T47D (cell line): ENCODE measurements at regions not wholly inside any gene's neighbourhood (a gene's known extent, or its start where the extent isn't known, plus 50 kb on each side); places are given as distances from the start of the nearest gene placed in this dataset.

ENCODE experiments used
- DNase-seq, 2 experiments: peaks; one replicate each; pipeline versions ENCODE4 v3.0.0 to v3.0.0-alpha.2; 2011 to 2012; ENCODE audit warnings: low read depth in 1 of 2, low spot score in 1 of 2
- JUND ChIP-seq: IDR thresholded peaks from 2 replicates; pipeline ENCODE4 v1.6.1; 2012; ENCODE audit warnings: low read depth
- in situ Hi-C: cut with HindIII; loops from 2 replicates; pipeline ENCODE4 v1.10.0; 2016; ENCODE audit warnings: low sequenced_read_pairs, low pct_unique_long_range_greater_than_20kb

DNA sequence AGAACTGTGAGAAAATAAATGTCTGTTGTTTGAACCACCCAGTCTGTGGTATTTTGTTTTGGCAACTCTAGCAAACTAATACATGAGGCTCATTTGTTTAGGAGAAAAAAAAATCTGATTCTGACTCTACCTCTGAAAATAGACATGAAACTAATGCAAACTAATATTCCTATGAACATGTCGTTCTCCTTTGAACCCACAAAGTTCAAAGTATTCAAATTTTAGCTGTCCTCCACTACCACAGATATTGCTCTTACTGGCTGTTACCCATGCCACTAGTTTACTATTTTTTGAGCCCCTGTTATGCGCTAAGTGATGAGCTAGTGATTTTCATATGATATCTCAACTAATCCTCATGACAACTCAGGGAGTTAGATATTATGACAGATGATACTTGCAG is 58.8 kb upstream of the ZNF804B start:
- DNase-seq = no peak
- TF ChIP-seq JUND = no peak
- in situ Hi-C loops = no loop called here

DNA sequence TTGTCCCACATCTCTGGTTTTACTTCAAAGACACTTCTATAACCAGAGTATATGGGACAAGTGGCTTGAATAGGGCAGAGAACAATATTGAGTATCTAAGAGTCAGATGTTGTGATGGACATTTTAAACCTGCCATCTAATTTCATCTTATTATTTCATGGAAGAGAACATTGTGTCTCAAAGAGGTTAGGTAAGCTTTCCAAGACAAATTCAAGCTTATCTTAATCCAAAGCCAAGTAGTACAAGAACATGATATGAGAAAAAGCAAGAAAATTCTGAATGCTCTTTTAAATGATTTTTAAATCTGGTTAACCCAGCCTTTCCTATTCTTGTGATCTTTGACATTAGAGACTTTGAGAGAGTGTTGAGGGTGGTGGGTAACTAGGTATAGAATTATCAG is 65.3 kb upstream of the ZNF804B start:
- in situ Hi-C loops = no loop called here
- no peak for TF ChIP-seq JUND
- DNase-seq = no peak

DNA sequence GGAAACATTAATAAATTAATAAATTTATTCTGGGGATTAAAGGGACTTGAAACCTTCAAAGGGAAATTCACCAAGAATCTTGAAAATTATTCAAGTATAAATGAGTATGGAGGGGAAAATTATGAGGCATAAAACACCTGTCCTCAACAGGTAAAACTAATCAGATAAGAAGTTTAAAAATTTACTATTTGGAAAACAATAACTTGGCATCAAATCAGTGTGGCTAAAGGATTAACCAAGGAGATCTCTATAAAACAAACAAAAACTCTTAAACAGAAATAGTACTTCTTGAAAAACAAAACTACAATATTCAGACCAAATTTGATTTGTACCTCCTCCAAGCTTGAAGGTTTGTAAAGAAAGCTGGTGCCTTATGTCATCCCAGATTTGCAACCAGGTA is 66.4 kb upstream of the ZNF804B start:
- no peak for TF ChIP-seq JUND
- in situ Hi-C loops = no loop called here
- DNase-seq = no peak

DNA sequence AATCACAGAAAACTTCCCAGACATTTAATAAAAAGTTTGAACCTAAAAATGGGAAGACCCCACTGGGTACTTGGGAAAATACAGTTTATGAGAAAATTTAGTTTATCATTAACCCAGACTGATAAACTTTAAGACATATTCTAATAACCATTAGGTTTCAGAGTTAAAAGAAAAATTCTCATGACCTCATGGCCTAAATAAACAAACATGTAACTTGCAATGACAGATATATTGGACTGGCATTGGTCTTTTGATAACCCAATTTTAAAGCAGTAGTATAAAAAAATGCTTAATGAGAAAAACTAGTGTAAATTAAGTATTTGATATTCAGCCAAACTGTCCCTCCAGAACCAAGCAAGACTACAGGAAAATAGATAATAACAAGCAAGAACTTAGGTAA is 67.0 kb upstream of the ZNF804B start:
- in situ Hi-C loops = no loop called here
- no peak for TF ChIP-seq JUND
- DNase-seq = no peak

DNA sequence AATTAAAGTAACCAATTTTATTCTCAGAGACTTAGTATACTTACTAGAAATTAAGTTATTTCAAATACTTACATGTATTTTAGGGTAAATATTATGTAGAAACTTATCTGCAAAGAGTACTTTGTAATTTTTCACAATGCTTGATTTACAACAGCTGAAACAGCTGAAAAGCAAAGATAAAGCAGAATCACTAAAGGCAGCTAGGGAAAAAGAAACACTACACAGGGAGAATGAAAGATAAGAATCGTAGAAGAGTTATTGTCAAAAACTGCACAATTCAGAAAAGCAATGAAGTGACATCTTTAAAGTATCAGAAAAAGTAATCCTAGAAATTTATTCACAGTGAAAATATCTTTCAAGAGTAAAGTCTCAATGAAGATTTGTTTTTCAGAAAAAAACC is 69.7 kb upstream of the ZNF804B start:
- in situ Hi-C loops = no loop called here
- TF ChIP-seq JUND = no peak
- no peak for DNase-seq

DNA sequence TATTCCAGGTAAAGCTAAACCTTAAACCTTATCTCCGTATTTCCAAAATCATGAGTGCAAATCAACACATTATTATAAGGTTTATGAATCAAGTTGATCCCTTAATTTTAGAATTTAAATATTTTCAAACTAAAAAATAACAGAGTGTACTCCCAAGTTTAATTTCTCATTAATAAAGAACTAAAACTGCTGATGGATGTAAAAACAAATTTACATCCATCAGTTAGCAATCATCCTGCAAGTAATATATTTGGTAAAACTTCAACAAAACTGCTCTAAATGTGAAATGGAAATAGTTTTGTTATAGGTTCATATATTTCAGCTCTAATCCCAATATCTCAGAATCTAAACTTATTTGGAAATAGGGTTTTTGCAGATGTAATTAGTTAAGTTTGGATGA is 71.3 kb upstream of the ZNF804B start:
- in situ Hi-C loops = no loop called here
- DNase-seq = no peak
- no peak for TF ChIP-seq JUND

DNA sequence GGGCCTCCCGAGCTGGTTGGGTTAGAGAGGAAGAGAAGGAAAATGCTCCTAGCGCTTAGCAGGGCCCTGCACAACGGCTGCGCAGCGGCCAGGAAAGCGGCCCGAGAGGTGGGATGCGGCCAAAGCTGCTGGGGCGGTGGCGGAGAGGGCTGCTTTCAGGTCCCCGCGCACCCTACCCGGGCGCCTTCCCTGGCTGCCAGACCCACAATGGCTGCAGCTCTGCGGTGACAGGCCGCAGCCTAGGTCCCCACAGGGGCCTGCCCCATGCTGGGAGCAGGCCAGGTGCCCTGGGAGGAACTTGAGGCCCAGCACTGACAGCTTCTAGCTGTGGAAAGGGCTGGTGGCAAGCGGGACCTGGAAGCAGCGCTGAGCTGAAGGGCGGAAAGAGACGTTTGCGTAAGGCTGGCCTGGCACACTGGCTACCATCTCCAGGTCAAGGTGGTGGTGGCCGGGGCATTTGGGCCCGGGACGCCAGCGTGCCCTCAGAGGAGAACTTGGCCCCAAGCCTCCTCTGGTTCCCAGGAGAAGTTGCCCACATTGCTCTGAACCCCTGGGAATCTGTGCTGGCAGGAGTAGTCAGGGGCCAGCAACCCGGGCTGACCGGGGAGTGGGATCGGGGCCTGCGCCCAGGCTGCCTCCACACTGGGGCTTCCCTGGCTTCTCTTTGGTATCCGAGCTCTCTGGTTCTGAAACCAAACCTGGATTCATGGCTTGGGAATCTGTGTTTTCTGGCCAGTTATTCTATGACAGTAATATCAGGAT is 72.9 kb upstream of the ZNF804B start:
- in situ Hi-C loops = no loop called here
- no peak for TF ChIP-seq JUND
- no peak for DNase-seq

DNA sequence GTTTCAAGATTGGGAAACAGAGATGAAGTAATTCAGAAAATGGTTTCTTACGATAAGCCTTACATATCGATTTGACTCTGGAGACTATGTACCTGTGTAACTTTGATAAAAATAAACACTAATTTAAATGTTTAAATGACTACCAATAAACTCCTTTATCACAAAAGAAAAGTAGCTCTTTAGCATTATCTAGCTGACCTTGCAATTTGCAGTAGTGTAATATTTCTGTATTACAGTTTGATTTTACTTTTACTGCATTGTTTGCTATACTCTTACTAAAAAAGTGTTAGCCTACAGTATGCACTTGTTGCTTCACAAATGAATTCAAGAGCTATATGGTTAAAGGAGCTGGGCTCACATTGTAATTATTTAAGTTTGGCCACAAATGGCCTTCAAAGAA is 77.8 kb upstream of the ZNF804B start:
- DNase-seq = no peak
- in situ Hi-C loops = no loop called here
- TF ChIP-seq JUND = no peak

DNA sequence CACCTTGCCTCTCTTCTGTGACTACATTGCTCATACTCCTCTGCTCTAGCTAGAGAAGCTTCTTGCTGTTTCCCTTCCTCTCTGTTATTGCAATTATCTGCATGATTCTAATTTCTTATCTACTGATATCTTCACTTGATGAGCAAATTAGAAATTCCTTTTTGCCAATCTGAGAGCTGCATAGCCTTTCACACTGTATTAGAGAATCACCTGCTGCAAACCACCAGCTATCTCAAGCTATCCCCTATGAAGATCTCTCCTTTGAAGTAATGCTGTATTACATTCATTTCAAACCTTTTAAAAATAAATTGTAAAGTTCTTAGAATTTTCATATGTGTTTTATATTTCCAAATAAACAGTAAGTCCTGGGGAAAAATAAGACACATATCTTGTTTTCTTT is 89.0 kb upstream of the ZNF804B start:
- TF ChIP-seq JUND = no peak
- in situ Hi-C loops = no loop called here
- DNase-seq = no peak

DNA sequence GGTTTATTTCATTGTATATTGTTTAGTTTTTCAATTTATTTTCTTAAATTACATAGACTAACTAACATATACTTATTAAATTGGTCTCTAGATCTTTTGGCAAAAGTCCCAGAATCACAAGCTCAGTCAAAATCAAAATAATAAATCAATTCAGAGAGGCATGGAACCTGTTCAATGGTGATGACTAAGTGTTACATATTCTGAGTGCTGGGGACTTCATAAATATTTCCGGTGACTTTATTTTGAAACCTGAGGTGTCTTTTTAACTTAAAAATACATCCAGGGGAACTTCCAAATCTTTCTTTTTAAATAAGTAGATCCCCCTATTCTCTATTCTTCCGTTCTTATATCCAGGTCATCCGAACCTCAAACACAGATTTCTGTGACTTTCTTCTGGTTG is 89.6 kb upstream of the ZNF804B start:
- DNase-seq = no peak
- no peak for TF ChIP-seq JUND
- in situ Hi-C loops = no loop called here

DNA sequence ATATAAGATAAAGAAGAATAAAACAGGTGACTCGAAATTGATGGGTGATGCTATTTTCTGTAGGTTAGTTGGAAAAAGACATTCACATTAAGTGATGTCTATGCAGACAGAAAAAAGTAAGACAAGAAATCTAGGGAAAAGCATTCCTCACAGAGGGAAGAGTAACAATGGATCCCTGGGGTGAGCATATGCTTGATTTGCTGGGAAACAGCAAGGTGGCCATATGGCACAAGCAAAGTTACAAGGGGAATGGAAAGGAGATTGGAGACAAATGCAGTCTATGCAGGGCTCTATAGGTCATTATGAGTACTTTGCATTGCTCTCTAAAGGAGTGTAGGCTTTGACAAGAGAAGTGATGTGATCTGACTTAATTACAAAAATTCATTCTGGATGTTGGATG is 90.9 kb upstream of the ZNF804B start:
- no peak for TF ChIP-seq JUND
- DNase-seq = no peak
- in situ Hi-C loops = no loop called here

DNA sequence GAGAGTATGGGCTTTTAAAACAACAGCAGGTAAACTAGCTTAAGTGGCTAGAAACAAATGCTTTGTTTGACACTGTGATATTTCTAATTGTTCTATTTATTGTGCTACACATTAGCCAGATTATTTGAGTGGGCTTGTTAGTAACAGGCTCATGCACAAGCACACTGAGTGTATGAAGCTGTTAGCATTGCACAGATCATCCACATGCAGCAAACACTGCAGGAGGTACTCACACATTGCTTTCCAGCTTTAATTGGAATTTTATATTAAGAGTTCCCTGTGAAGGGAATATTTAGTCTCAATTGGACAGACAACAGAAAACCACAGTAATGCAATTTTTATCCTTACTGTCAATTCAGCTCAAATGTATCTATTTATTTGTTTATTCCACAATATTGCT is 92.9 kb upstream of the ZNF804B start:
- no peak for TF ChIP-seq JUND
- in situ Hi-C loops = no loop called here
- DNase-seq = no peak

DNA sequence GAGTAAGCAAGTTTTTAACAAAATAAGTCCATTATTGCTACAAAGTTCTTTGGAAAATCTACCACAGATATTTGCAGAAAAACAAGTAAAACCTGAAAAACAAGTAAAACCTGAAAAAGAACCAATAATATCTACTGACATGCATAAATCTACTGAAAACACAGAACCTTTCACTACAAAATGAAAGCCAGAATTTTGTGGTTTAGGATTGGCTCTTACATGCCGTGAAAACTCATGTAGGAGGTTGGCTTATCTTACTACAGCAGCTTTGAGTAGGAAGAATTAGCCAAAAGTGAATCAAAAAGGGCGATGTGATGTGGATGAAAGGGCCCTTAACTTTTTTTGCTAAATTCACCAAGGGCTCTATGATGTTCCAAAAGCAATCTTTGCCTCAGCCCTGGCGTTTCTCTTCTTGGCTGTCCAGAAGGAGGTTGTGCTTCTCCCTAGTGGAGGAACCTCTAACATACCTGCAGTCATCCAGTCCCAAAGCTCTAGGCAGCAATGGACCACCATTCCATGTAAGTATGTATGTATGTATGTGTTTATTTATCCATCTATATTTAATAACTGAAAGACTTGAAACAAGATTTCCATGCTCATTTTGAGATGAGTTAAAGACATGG is 93.5 kb upstream of the ZNF804B start:
- DNase-seq = peak in 1 of 2 experiments; percentile 12
- in situ Hi-C loops = no loop called here
- TF ChIP-seq JUND = no peak

DNA sequence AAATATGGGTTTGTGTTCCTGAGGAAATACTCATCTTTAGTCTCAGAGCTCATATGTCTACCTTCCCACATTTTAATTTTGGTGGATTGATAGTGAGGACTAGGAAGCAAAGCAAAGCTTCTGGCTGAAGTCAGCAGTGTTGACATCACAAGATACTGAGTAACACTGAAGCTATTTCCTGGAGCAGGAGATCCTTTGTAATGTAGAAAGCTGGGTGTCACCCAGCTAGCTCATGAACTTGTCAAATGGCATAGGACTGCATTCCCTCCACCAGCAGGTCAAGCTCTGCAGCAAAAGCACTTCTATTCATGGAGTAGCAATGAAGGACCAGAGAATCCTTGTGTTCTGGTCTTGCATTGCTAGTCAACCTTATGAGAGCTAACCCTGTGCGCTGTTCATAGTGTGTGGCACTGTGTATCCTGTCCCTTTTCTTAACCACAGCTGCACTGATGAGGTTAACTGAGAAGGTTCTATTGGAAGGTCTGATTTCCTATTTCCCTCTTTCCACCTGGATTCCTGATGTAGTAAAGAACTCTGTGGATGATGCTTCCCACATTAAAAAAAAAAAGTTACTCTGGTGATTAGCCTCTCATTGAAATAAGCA is 94.8 kb upstream of the ZNF804B start:
- in situ Hi-C loops = no loop called here
- DNase-seq = peak in 1 of 2 experiments; percentile 2
- no peak for TF ChIP-seq JUND
